ENCODE measurements at regions not wholly inside any gene's neighbourhood (a gene's known extent, or its start where the extent isn't known, plus 50 kb on each side); places are given as distances from the start of the nearest gene placed in this dataset.

DNA sequence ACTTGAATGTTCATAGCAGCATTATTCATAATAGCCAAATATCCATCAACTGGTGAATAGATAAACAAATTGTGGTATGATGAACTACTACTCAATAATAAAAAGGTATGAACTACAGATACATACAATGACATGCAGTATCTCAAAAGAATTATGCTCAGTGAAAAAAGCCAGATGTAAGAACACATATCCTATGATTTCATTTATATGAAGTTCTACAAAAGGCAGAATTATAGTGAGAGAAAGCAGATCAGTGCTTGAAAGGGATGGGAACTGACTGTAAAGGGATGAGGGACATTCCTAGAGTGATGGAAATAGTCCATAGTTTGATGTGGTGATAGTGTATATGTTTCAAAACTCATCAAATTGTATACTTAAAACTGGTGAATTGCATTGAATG, 339.0 kb downstream of the ENC1 start:
- TF ChIP-seq ZNF561 (tag by site-specific recombination; IDR thresholded peaks at IDR 0.05; ENCODE audit: borderline replicate concordance), result no peak
- TF ChIP-seq, protein P1, sequence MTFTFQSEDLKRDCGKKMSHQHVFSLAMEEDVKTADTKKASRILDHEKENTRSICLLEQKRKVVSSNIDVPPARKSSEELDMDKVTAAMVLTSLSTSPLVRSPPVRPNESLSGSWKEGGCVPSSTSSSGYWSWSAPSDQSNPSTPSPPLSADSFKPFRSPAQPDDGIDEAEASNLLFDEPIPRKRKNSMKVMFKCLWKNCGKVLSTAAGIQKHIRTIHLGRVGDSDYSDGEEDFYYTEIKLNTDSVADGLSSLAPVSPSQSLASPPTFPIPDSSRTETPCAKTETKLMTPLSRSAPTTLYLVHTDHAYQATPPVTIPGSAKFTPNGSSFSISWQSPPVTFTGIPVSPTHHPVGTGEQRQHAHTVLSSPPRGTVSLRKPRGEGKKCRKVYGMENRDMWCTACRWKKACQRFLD (tag by site-specific recombination; IDR thresholded peaks at IDR 0.05), result no peak
- TF ChIP-seq CTCF (tag by site-specific recombination; IDR thresholded peaks at IDR 0.05), result no peak
- TF ChIP-seq, protein P2, sequence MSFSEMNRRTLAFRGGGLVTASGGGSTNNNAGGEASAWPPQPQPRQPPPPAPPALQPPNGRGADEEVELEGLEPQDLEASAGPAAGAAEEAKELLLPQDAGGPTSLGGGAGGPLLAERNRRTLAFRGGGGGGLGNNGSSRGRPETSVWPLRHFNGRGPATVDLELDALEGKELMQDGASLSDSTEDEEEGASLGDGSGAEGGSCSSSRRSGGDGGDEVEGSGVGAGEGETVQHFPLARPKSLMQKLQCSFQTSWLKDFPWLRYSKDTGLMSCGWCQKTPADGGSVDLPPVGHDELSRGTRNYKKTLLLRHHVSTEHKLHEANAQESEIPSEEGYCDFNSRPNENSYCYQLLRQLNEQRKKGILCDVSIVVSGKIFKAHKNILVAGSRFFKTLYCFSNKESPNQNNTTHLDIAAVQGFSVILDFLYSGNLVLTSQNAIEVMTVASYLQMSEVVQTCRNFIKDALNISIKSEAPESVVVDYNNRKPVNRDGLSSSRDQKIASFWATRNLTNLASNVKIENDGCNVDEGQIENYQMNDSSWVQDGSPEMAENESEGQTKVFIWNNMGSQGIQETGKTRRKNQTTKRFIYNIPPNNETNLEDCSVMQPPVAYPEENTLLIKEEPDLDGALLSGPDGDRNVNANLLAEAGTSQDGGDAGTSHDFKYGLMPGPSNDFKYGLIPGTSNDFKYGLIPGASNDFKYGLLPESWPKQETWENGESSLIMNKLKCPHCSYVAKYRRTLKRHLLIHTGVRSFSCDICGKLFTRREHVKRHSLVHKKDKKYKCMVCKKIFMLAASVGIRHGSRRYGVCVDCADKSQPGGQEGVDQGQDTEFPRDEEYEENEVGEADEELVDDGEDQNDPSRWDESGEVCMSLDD (tag by site-specific recombination; IDR thresholded peaks at IDR 0.05), result no peak
- no peak for TF ChIP-seq YY1 (tag by site-specific recombination; IDR thresholded peaks at IDR 0.05)
- no peak for TF ChIP-seq ZBTB11 (tag by site-specific recombination; conservative IDR thresholded peaks at IDR 0.05; ENCODE audit: low read depth)
- TF ChIP-seq BCL11A (tag by site-specific recombination; IDR thresholded peaks at IDR 0.05; ENCODE audit: low read depth), result no peak
- no peak for TF ChIP-seq ZNF394 (tag by site-specific recombination; IDR thresholded peaks at IDR 0.05; ENCODE audit: borderline replicate concordance)

Data from HEK293 (cell line).